HL-60 (cell line): ENCODE measurements at regions not wholly inside any gene's neighbourhood (a gene's known extent, or its start where the extent isn't known, plus 50 kb on each side); places are given as distances from the start of the nearest gene placed in this dataset.

Experiments used
- CTCF ChIP-seq: IDR thresholded peaks from one replicate; pipeline ENCODE4 v1.5.1; 2011; ENCODE audit warnings: low read length, control low read depth, inconsistent platforms; ENCODE audit not compliant: insufficient read depth
- GABPA ChIP-seq: IDR thresholded peaks from 2 replicates; pipeline ENCODE4 v1.6.1; 2012; ENCODE audit warnings: low read depth
- POLR2AphosphoS5 ChIP-seq: IDR thresholded peaks from 2 replicates; pipeline ENCODE4 v1.6.1; 2012; ENCODE audit warnings: low read depth
- SPI1 ChIP-seq: IDR thresholded peaks from 2 replicates; pipeline ENCODE4 v1.6.1; 2012; ENCODE audit warnings: low read depth, mild to moderate bottlenecking, borderline replicate concordance
- TF ChIP-seq, protein P1 (sequence below): IDR thresholded peaks from 2 replicates; pipeline ENCODE4 v1.6.1; 2012; ENCODE audit warnings: low read depth; ENCODE audit not compliant: insufficient replicate concordance

GRCh38 chr4:163948920-163949455 lies 454.5 kb downstream of the TMA16 start:
- TF ChIP-seq CTCF (no peak), POLR2AphosphoS5 (no peak), SPI1 (no peak), GABPA (no peak)
- TF ChIP-seq, protein P1, sequence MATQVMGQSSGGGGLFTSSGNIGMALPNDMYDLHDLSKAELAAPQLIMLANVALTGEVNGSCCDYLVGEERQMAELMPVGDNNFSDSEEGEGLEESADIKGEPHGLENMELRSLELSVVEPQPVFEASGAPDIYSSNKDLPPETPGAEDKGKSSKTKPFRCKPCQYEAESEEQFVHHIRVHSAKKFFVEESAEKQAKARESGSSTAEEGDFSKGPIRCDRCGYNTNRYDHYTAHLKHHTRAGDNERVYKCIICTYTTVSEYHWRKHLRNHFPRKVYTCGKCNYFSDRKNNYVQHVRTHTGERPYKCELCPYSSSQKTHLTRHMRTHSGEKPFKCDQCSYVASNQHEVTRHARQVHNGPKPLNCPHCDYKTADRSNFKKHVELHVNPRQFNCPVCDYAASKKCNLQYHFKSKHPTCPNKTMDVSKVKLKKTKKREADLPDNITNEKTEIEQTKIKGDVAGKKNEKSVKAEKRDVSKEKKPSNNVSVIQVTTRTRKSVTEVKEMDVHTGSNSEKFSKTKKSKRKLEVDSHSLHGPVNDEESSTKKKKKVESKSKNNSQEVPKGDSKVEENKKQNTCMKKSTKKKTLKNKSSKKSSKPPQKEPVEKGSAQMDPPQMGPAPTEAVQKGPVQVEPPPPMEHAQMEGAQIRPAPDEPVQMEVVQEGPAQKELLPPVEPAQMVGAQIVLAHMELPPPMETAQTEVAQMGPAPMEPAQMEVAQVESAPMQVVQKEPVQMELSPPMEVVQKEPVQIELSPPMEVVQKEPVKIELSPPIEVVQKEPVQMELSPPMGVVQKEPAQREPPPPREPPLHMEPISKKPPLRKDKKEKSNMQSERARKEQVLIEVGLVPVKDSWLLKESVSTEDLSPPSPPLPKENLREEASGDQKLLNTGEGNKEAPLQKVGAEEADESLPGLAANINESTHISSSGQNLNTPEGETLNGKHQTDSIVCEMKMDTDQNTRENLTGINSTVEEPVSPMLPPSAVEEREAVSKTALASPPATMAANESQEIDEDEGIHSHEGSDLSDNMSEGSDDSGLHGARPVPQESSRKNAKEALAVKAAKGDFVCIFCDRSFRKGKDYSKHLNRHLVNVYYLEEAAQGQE = no peak
